ENCODE measurements at regions not wholly inside any gene's neighbourhood (a gene's known extent, or its start where the extent isn't known, plus 50 kb on each side); places are given as distances from the start of the nearest gene placed in this dataset.

DNA sequence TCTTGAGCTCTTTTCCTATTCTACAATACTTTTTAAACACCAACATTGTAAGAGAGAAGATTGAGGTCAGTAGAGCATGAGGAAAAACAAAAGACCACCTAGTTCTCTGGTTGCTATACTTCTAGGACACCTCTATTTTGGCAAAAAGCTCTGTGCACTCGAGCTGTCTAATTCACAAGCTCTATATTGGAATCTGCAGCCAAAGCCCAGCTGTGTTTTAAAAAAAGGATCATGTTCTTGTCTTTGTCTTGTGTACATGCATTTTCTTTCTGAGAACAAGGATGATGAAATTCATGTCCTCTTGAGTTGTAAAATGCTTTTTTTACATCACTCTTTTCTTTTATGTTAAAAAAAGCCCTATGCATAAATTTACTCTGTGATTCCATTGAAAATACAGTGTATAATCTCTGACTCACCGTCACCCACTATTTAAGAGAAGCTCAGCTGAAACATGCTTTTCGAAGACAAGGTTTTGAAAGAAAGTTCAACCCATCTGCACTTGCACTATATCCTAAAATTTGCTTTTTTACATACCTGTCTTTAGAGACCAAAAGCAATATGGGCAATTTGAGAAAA lies 215.5 kb upstream of the VSTM2A start:
- H3K9me3 ChIP-seq (ENCODE audit: insufficient read depth, low read length): peaks cover 11% of the 10 kb centered on the region; the same call in 1 of the 2 replicates
- no peaks in the 10 kb centered on the region for H3K27me3 ChIP-seq (ENCODE audit: insufficient read depth, insufficient read length)
- H3K9ac ChIP-seq (ENCODE audit: insufficient read length, low read depth): no peak overlapping the region
- no peak overlapping the region for H3K4me3 ChIP-seq (ENCODE audit: insufficient read length, low read depth)
- TF ChIP-seq SUZ12 (IDR thresholded peaks at IDR 0.05; ENCODE audit: extremely low read depth, insufficient read depth, insufficient read length): no peak
- TF ChIP-seq YY1 (IDR thresholded peaks at IDR 0.05; ENCODE audit: insufficient read depth, insufficient read length): no peak
- no peak for TF ChIP-seq ZNF274 (IDR thresholded peaks at IDR 0.05; ENCODE audit: low read depth, low read length)
- no peaks in the 10 kb centered on the region for H3K4me1 ChIP-seq (ENCODE audit: insufficient read depth, insufficient read length)
- no peak for DNase-seq (ENCODE audit: low read depth, low spot score)
- no peaks in the 10 kb centered on the region for H3K36me3 ChIP-seq (ENCODE audit: insufficient read depth, insufficient read length, low read length)

- Histone ChIP-seq H3K4me3 (ENCODE audit: insufficient read length, low read depth) (no peak overlapping the region), H3K9ac (ENCODE audit: insufficient read length, low read depth) (no peak overlapping the region), H3K36me3 (ENCODE audit: insufficient read depth, insufficient read length, low read length) (no peaks in the 10 kb centered on the region), H3K4me1 (ENCODE audit: insufficient read depth, insufficient read length) (no peaks in the 10 kb centered on the region), H3K27me3 (ENCODE audit: insufficient read depth, insufficient read length) (no peaks in the 10 kb centered on the region), H3K9me3 (ENCODE audit: insufficient read depth, low read length) (no peaks in the 10 kb centered on the region)
- TF ChIP-seq SUZ12 (IDR thresholded peaks at IDR 0.05; ENCODE audit: extremely low read depth, insufficient read depth, insufficient read length): no peak
- TF ChIP-seq YY1 (IDR thresholded peaks at IDR 0.05; ENCODE audit: insufficient read depth, insufficient read length): no peak
- no peak for TF ChIP-seq ZNF274 (IDR thresholded peaks at IDR 0.05; ENCODE audit: low read depth, low read length)
- no peak for DNase-seq (ENCODE audit: low read depth, low spot score)
Observed at GRCh38 chr7:54330216-54330800, 211.9 kb upstream of the VSTM2A start.

DNA sequence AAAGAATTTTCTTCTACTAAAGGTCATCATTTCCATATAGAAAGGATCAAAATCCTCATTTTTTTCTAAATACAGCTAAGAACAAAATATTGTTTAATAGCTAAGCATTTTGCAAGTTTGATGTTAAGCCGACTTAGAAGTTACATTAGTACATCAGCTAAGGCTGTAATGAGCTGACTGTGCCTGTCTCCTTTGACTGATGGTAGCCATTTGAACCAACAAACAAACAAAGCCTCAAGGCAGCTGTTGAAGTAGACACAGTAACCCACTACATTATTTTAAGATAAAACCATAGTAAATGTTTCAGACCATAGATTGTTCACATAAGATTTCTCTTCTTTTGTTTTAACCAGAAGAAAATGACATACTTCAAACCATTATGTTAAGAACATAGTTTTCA lies 210.9 kb upstream of the VSTM2A start:
- no peak for DNase-seq (ENCODE audit: low read depth, low spot score)
- TF ChIP-seq SUZ12 (IDR thresholded peaks at IDR 0.05; ENCODE audit: extremely low read depth, insufficient read depth, insufficient read length) (no peak), YY1 (IDR thresholded peaks at IDR 0.05; ENCODE audit: insufficient read depth, insufficient read length) (no peak), ZNF274 (IDR thresholded peaks at IDR 0.05; ENCODE audit: low read depth, low read length) (no peak)

DNA sequence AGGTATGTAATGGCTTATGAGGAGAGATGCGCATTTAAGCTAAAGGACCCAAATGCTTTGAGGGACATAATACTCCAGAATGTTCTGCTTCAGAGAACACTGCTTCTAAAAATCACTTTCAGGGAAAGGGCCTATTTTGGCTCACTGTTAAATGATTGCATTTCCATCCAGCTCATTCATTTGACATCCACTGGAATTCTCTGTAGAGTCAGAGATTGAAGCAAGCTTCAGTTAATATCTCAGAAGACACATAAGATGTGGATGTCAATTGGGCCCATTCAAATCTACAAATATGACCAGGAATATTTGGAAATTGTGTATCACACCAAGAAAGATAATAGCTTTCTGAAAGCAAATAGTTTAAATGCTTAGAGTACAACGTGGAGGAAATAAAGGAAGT lies 209.9 kb upstream of the VSTM2A start:
- no peak for DNase-seq (ENCODE audit: low read depth, low spot score)
- no peak for TF ChIP-seq ZNF274 (IDR thresholded peaks at IDR 0.05; ENCODE audit: low read depth, low read length)
- TF ChIP-seq SUZ12 (IDR thresholded peaks at IDR 0.05; ENCODE audit: extremely low read depth, insufficient read depth, insufficient read length): no peak
- no peak for TF ChIP-seq YY1 (IDR thresholded peaks at IDR 0.05; ENCODE audit: insufficient read depth, insufficient read length)
- no peaks in the 10 kb centered on the region for H3K4me1 ChIP-seq (ENCODE audit: insufficient read depth, insufficient read length)
- no peak overlapping the region for H3K9ac ChIP-seq (ENCODE audit: insufficient read length, low read depth)
- no peak overlapping the region for H3K4me3 ChIP-seq (ENCODE audit: insufficient read length, low read depth)
- no peaks in the 10 kb centered on the region for H3K9me3 ChIP-seq (ENCODE audit: insufficient read depth, low read length)
- H3K27me3 ChIP-seq (ENCODE audit: insufficient read depth, insufficient read length): no peaks in the 10 kb centered on the region
- no peaks in the 10 kb centered on the region for H3K36me3 ChIP-seq (ENCODE audit: insufficient read depth, insufficient read length, low read length)

More for the DNA sequence above, 210.9 kb upstream of the VSTM2A start:
- H3K4me3 ChIP-seq (ENCODE audit: insufficient read length, low read depth): no peak overlapping the region
- no peaks in the 10 kb centered on the region for H3K4me1 ChIP-seq (ENCODE audit: insufficient read depth, insufficient read length)
- no peaks in the 10 kb centered on the region for H3K36me3 ChIP-seq (ENCODE audit: insufficient read depth, insufficient read length, low read length)
- no peaks in the 10 kb centered on the region for H3K9me3 ChIP-seq (ENCODE audit: insufficient read depth, low read length)
- no peak overlapping the region for H3K9ac ChIP-seq (ENCODE audit: insufficient read length, low read depth)
- no peaks in the 10 kb centered on the region for H3K27me3 ChIP-seq (ENCODE audit: insufficient read depth, insufficient read length)

- TF ChIP-seq SUZ12 (IDR thresholded peaks at IDR 0.05; ENCODE audit: extremely low read depth, insufficient read depth, insufficient read length): no peak
- TF ChIP-seq YY1 (IDR thresholded peaks at IDR 0.05; ENCODE audit: insufficient read depth, insufficient read length): no peak
- no peak for TF ChIP-seq ZNF274 (IDR thresholded peaks at IDR 0.05; ENCODE audit: low read depth, low read length)
- DNase-seq (ENCODE audit: low read depth, low spot score): no peak
- no peaks in the 10 kb centered on the region for H3K27me3 ChIP-seq (ENCODE audit: insufficient read depth, insufficient read length)
Observed at GRCh38 chr7:54333952-54334351, 208.2 kb upstream of the VSTM2A start.

DNA sequence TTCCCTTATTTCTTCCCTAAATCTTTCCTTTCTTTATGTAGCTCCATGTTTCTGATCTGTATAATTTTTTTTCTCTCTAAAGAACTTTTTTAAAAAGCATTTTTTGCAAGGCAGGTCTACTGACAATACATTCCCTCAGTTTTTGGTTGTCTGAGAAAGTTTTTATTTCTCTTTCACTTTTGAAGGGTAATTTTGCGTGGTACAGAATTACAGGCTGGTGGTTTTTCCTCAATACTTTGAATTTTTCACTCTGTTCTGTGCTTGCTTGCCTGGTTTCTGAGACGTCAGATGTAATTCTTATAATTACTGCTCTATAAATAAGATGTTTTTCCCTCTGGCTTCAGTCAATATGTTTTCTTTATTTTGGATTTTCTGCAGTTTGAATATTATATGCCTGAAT lies 205.4 kb upstream of the VSTM2A start:
- H3K4me1 ChIP-seq (ENCODE audit: insufficient read depth, insufficient read length): no peaks in the 10 kb centered on the region
- H3K9me3 ChIP-seq (ENCODE audit: insufficient read depth, low read length): no peaks in the 10 kb centered on the region
- TF ChIP-seq ZNF274 (IDR thresholded peaks at IDR 0.05; ENCODE audit: low read depth, low read length): no peak
- TF ChIP-seq SUZ12 (IDR thresholded peaks at IDR 0.05; ENCODE audit: extremely low read depth, insufficient read depth, insufficient read length): no peak
- TF ChIP-seq YY1 (IDR thresholded peaks at IDR 0.05; ENCODE audit: insufficient read depth, insufficient read length): no peak
- no peak overlapping the region for H3K9ac ChIP-seq (ENCODE audit: insufficient read length, low read depth)
- H3K27me3 ChIP-seq (ENCODE audit: insufficient read depth, insufficient read length): no peaks in the 10 kb centered on the region
- no peak overlapping the region for H3K4me3 ChIP-seq (ENCODE audit: insufficient read length, low read depth)
- no peaks in the 10 kb centered on the region for H3K36me3 ChIP-seq (ENCODE audit: insufficient read depth, insufficient read length, low read length)
- no peak for DNase-seq (ENCODE audit: low read depth, low spot score)

More at GRCh38 chr7:54333952-54334351, 208.2 kb upstream of the VSTM2A start:
- Histone ChIP-seq H3K4me1 (ENCODE audit: insufficient read depth, insufficient read length) (no peaks in the 10 kb centered on the region), H3K9ac (ENCODE audit: insufficient read length, low read depth) (no peak overlapping the region), H3K4me3 (ENCODE audit: insufficient read length, low read depth) (no peak overlapping the region), H3K9me3 (ENCODE audit: insufficient read depth, low read length) (no peaks in the 10 kb centered on the region), H3K36me3 (ENCODE audit: insufficient read depth, insufficient read length, low read length) (no peaks in the 10 kb centered on the region)

DNA sequence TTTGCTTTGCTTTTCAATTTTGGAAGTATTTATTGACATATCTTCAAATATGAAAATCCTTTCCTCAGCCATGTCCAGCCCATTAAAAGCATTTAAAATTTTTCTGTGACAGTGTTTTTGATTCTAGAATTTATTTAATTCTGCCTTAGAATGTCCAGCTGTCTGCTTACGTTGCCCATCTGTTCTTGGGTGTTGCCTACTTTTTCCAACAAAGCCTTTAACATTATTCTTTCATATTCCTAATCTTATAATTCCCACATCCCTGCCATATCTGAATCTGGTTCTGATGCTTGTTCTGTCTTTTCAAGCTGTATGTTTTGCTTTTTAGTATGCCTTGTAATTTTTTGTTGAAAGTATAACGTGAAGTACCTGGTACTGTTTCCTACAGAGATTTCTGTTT lies 204.7 kb upstream of the VSTM2A start:
- H3K9me3 ChIP-seq (ENCODE audit: insufficient read depth, low read length): no peaks in the 10 kb centered on the region
- H3K27me3 ChIP-seq (ENCODE audit: insufficient read depth, insufficient read length): no peaks in the 10 kb centered on the region
- TF ChIP-seq SUZ12 (IDR thresholded peaks at IDR 0.05; ENCODE audit: extremely low read depth, insufficient read depth, insufficient read length) (no peak), ZNF274 (IDR thresholded peaks at IDR 0.05; ENCODE audit: low read depth, low read length) (no peak), YY1 (IDR thresholded peaks at IDR 0.05; ENCODE audit: insufficient read depth, insufficient read length) (no peak)
- no peak overlapping the region for H3K4me3 ChIP-seq (ENCODE audit: insufficient read length, low read depth)
- no peaks in the 10 kb centered on the region for H3K4me1 ChIP-seq (ENCODE audit: insufficient read depth, insufficient read length)
- H3K36me3 ChIP-seq (ENCODE audit: insufficient read depth, insufficient read length, low read length): no peaks in the 10 kb centered on the region
- H3K9ac ChIP-seq (ENCODE audit: insufficient read length, low read depth): no peak overlapping the region
- DNase-seq (ENCODE audit: low read depth, low spot score): no peak

Data from NT2/D1 (cell line).